ENCODE measurements at regions not wholly inside any gene's neighbourhood (a gene's known extent, or its start where the extent isn't known, plus 50 kb on each side); places are given as distances from the start of the nearest gene placed in this dataset.
"Not testable (repeated sequence)": the region's sequence is repeated elsewhere in the genome, so short reads cannot be mapped to it uniquely, and the experiment has no call there.

DNA sequence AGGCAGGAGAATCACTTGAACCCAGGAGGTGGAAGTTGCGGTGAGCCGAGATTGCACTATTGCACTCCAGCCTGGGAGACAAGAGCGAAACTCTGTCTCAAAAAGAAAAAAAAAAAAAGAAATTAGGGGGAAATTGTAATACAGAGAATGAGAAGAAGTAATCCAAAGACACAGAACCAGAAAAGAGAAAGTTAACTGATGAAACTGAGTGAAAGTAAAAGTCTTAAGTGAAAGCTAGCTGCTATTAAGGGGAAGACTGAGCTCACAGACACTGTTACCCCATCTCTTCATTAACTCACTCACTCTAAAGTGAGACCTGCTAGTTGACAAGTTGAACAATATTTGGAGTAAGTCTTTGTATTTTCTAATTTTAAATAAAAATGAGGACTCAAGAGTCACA is 763.0 kb upstream of the PCDH10 start:
- no peak for DNase-seq

DNA sequence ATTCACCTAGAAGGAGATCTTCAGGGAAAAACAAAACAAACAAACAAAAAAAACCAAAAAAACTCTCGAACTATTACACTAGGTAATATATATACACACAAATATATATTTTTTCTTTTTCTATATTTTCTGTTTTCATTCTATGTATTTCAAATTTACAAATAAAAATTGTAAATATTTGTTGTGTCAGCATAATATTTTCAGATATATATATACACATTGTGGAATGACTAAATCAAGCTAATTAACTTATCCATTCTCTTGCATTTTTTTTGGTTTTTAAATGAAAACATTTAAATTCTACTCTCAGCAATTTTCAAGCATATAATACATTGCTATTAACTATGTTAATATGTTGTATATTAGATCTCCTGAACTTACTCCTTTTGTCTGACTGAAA is 762.0 kb upstream of the PCDH10 start:
- DNase-seq, result no peak

DNA sequence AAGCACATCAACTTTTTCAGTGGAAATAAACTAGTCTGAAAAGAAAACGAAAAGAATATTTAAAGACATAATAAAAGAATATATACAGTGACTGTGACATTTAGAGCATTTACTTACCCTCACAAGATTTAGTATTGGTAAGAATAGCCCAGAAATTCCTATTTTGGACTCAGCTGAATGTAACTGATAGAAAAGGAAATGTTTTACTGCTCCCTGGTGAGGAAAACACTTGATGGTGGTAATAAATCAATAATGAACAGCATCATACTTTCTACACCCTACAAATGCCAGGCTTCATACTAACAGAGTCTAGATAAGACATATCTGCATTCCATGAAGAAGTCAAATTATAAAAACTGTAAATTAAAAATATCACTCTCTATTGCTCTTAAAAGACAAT is 753.5 kb upstream of the PCDH10 start:
- DNase-seq, result no peak

DNA sequence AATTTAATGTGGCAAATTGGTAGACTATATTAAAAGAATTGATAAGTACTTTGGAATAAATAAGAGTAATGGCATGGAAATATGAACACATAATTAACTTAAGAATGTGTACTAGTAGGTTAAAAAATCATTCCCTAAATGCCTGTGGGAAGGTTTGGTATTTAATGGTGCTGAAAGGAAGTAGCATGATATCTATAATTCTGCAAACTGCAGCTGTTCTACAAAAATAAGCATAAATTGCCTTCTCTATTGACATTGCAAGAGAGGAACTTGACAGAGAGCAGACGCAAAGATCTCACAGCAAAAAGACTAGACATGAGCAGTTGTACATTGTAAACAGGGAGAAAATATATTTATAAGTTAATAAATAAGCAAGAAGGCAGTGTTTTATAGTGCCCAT is 752.5 kb upstream of the PCDH10 start:
- no peak for DNase-seq

DNA sequence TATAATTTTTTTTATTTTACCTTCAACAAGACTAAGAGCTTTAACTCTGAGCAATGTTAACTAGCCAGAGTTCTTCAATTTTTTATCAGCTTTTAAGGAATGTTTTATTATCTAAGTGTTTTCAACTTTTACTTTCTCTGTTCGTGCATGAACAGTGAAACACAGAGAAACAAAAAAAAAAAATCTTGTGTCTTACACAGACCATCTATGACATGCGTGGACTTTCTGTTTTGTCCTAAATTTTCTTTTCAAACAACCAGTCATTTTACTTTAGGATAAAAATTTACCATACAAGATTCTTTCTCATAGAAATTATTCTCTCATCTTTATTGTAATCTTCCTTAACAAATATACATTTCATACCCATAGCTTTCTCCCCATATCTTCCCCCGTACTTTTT is 731.9 kb upstream of the PCDH10 start:
- DNase-seq, result no peak

DNA sequence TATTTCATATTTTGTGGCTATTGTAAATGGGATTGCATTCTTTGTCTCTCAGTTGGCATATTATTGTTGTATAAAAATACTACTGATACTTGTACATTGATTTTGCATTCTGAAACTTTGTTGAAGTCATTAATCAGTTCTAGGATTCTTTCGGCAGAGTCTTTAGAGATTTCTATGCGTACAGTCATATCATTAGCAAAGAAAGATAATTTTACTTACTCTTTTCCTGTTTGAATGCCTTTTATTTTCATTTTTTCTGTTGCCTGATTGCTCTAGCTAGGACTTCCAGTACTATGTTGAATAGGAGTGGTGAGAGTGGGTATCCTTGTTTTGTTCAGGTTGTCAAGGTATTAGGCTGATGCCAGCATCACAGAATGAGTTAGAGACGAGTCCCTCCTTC is 722.0 kb upstream of the PCDH10 start:
- DNase-seq, result no peak

DNA sequence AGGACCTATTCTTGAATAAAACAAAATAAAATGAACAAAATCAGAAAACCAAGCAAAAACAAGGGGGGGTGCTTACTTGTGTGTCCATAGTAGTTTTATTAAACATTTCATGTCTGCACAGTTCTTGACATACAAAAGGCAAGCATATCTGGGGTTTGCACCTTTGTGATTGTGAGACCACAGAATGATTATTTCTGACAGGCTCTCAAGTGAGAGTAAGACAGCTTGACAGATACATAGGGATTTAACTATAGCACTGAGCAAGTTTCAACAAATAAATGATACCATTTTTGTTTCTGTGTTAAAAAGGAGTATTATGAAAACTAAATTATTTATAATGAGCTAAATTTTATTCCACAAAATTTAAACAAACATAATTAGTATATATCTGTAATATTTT is 712.0 kb upstream of the PCDH10 start:
- no peak for DNase-seq

DNA sequence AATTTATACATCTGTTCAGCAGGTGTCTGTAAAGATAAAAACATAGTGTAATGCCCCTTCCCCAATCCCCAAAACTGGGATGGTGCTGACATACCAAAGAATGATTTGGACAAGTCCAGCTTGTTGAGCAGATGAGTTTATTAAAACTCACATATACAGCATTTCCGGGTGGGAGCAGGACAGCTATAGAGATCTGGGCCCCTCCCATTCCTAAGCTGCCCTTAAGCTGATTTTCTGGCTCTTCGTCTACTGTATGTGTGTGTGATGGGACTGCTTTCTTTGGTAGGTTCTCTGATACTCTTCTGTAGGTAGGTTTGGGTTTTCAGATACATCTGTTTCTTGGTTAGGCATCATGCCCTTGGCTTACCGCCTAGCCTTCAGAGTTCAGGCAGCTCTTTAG is 703.7 kb upstream of the PCDH10 start:
- no peak for DNase-seq

DNA sequence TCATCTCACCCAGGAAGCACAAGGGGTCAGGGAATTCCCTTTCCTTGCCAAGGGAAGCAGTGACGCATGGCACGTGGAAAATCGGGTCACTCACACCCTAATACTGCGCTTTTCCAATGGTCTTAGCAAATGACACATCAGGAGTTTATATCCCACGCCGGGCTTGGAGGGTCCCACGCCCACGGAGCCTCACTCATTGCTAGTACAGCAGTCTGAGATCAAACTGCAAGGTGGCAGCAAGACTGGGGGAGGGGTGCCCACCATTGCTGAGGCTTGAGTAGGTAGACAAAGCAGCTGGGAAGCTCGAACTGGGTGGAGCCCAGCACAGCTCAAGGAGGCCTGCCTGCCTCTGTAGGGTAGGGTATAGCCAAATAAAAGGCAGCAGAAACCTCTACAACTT is 691.1 kb upstream of the PCDH10 start:
- not testable (repeated sequence) for DNase-seq

DNA sequence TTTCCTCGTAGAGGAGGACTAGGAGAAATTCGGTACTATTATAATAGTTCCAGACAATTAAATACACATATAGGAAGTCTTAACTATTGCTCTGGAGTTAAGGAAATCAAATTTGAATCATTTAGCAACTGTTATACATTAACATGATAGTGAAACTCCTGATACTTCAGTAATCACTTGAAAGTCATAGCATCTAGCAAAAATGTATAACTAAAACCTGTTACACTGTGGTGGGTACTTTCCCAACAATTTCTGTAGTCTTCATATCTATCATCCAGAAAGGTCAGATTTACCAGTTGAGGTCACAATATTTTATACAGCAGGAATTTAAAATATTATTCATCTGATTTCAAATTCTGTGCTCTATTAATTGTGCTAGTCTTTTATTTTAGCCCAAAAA is 669.6 kb upstream of the PCDH10 start:
- no peak for DNase-seq

DNA sequence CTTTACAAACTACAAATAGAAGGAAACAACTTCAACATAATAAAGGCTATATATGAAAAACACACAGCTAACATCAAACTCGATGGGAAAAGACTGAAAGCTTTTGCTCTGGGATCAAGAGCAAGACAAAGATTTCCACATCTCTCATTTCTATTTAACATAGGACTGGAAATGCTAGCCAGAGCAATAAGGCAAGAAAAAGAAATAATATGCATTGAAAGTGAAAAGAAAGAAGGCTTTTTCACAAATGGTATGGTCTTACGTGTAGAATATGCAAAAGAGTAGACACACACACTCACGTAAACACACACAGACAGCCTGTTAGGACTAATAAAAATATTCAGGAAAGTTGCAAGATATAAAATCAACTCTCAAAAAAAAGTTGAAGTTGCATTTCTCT is 660.5 kb upstream of the PCDH10 start:
- no peak for DNase-seq

DNA sequence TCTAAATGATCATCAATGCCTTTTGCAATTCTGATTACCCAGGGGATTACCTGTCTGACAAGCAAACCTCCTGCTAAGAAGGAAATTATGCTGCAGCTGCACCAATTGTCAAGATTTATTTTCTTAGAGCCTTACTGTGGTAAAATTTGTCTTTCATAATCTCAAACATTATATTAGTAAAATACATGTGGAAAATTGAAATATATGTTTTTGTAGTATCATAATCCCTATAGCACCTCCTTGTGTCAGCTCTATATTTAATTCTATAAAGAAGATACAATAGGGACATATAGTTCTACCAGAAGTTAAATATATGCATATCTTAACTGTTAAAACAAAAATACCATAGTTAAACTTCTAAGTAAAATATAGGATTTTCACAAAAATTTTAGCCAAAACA is 655.6 kb upstream of the PCDH10 start:
- no peak for DNase-seq

DNA sequence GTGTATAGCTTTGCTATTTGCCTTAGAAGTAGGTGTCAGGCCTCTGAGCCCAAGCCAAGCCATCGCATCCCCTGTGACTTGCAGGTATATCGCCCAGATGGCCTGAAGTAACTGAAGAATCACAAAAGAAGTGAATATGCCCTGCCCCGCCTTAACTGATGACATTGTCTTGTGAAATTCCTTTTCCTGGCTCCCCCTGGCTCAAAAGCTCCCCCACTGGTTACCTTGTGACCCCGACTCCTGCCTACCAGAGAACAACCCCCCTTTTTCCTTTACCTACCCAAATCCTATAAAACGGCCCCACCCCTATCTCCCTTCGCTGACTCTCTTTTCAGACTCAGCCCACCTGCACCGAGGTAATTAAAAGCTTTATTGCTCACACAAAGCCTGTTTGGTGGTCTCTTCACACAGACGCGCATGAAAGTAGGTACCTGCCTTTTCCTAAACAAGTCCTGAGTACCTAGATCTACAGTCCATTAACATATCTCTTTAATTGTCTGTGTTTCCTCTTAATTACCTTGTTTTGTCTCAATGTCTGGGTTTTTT is 653.8 kb upstream of the PCDH10 start:
- not testable (repeated sequence) for DNase-seq

DNA sequence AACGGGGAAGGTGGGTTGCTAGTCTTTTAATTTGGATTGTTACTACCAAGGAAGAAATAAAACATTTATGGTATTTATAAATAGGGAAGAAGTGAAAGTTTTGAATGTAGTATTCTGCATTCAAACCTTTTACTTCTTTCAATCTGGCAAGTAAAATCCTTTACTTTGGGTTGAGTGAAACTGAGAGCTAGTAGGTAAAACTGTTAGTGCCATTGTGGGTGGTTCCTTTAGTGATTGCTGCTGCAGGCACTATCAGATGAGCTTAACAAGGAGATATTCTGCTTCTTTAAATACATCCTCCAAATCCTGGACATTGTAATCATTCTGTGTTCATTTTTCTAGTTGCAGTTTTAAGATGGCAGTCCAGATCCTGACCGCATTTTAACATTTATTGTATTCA is 650.9 kb upstream of the PCDH10 start:
- no peak for DNase-seq

DNA sequence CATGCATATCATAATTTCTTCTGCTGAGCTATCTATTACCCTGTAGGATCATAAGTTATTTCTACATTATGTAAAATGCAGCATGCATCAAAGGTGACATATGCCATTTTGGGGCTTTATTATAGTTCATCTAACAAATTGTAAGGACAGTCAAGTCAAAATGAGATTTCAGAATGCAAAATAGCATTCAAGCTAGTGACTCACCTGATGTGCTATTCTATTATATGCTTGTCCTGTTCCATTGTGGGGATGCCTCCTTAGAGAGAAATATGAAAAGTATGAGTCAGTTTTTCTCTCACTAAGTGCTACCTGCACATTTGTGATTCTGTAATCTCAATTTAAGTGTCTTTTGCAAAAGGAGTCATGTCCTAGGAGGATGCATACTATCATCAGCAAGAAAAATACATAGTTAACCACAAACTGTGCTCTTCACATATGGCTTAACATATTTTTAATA is 647.0 kb upstream of the PCDH10 start:
- no peak for DNase-seq

DNA sequence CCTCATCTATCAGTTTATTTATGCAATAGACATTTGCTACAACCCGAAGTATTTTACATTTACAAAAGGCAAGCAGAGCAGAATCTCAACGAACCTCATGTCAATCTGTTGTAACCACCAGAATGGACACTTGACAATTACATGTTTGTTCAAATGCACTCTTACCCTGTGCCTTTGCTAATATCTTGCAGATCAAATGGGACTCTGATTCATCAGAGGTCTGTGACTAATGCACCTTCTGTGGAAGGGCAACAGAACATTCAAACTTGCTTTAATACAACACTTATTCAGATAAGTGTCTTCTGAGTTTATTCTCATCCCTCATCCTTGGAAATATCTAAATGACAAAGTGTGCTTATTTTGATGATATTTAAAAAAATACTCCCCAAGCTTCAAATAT is 644.7 kb upstream of the PCDH10 start:
- DNase-seq, result no peak

DNA sequence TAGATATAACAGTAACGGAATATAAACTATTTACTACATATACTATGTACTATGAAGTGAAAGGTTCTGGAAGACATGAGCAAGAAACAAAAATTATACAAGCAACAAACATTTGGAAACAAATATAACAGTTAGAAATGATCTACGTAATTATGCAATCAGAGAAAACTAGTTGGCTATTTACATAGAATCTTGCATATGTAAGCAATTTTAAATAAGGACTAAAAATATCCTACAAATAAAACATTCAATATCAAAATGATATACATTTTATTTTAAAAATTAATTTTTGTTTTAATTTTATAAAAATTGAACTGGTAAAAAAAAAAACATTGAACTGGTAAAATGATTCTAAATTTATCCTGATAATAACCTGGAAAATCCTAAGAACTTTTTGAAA is 642.5 kb upstream of the PCDH10 start:
- no peak for DNase-seq

DNA sequence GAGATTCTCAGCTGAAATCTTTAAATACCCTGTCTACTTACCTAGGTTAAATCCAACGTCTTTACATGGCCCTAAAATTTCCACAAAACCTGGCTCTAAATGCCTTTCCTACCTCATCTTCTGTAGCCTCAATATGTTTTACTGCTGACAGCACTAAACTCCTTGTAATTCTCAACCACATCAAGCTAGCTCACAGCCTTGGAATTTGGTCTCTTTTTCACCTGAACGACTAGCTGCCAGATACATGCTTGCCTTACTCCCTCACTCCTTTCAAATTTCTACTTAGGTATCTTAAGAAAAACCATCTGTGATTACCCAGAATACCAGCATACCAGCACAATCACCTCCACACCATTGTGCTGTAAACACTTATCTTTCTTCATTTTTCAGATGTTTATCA is 635.6 kb upstream of the PCDH10 start:
- DNase-seq, result no peak

DNA sequence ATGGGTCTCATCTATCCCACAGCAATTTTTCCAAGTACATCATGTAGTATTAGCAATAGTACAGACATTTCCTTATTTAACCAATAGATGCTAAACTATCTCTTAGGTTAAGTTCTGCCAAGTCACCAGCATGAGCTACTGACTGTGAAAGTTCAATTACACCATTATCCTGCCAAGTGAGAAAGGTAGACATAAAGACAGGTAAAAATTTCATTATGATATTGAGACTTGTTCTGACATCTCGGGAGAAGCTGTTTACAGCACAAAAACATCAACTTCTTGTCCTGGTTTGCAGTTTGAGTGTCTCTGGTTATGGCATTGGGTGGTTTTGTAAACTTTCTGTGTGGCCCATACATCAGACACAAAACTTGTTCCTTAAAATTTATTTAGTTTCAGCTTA is 622.4 kb upstream of the PCDH10 start:
- DNase-seq, result no peak

DNA sequence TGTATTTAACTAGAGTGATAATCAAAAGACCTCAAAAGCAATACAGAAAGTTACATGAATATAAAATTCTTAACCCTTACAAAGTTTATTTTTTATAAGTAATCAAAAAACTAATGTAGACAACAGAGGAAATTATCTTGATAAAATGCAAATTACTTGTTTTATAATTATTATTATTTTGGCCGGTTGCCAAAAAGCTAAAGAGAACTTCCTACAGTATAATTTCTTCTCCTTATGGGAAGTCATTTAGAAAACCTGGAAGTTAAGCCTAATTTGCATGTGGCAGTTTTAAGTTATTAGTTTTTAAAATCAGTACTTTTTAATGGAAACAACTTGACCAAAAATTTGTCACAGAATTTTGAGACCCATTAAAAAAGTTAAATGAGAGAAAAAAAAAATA is 621.3 kb upstream of the PCDH10 start:
- no peak for DNase-seq

DNA sequence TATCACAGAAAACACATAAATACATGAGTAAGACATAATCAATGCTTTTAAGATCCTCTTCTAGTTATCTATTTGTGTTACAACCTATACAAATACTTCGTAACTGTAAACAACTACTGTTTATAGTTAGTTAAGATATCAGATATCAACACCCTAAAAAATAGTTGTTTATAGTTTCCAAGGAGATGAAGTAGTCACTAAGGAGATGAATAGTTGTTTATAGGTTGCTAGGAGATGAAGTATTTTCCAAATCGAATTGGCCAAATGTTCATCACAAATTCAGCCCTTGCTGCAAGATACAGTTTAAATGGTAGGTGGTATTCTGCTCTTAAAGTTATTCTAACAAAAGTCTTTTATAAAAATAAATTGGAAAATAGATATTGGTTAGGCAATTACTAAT is 618.2 kb upstream of the PCDH10 start:
- no peak for DNase-seq

DNA sequence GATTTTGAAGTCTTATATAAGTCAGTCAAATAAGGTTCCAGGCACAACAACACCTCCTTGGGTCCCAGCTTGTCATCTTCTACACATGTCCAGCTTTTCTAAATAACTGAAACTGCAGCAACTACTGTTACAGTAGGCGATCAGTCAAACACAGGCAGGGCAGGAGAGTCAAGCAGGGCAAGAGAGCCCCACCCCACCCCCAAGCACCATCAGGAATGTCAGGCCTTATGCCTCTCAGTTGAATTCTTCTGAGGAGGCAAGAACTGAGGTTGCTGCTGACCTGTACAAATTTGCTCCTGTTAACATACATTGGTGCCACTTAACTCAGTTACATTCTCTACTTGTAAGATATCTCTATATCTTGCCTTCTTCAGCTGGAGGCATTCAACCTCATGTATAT is 608.8 kb upstream of the PCDH10 start:
- DNase-seq, result no peak

DNA sequence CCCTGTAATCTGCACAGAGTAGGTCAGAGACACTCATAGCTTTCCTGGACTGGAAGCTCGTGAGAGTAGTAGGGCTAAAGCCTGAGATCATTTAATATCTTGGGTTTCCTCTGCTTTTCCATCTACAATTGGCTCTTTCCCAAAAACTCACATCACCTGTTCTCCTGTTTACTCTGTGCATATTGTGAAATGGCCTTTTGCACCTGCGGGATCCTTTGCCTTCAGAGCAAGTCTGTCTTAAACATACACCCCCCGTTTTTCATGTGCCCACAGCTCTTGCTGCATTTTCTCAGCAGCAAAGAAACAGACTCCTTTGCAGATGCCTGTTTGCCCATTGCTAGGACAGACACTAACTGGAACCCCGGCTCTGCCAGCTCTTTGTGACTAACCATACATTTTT is 608.3 kb upstream of the PCDH10 start:
- no peak for DNase-seq

DNA sequence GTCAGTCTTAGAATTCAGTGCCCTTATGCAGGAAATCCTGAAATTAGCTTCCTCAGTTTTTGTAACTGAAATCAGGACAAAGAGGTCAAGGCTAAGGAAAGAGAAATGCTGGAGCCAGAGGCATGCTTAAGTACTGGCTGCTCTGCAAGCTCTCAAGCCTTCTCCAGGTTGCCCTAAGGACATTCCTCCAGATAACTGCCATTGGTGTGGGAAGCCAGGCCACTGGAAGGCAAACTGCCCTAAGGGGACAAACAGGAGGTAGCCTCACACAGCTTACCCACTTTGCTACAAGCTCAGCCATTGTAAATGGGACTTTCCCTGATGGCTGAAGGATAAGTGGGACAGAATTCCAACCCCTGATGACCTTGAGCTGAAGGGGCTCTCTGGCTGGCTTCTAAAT is 606.9 kb upstream of the PCDH10 start:
- DNase-seq, result no peak

DNA sequence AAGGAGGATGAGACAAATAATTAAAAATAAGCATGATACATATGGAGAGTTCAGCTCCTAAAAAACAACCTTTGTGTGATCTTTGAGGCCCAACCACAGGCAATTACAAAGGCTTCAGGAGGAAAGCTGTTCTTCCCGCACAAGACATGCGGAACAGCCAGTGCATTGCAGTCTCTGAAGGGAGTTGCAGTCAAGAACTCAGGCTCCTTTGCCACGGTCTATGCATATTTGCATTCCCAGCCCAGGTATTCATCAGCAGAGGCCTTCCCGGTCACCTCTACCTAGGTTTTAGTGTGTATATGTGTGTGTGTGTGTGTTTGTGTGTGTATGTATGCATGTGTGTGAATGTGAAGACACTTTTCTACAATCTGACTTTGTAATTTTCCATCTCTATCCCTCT is 600.6 kb upstream of the PCDH10 start:
- DNase-seq, result no peak

DNA sequence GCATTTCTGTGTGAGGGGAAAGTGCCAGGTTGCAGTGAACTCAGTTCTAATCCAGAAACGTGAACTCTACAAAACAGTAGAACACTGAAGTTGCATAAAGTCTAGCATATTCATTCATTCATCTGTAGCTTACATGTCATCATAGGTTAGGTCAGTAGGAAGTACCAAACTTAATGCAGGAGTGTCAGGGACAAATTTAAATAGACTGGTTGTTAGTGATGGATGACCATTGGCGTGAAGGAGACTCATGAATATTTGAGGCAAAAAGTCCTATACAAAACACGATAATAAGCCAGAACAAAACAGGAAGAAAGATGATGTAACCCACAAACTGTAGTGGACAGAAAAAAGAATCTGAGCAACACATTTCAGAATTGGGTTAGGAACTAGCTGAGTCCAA is 592.8 kb upstream of the PCDH10 start:
- no peak for DNase-seq

All from CD4-positive, alpha-beta T cell treated with Interleukin-17A for 4 hours (primary cell).